OCI-LY3 (cell line): ENCODE measurements at regions not wholly inside any gene's neighbourhood (a gene's known extent, or its start where the extent isn't known, plus 50 kb on each side); places are given as distances from the start of the nearest gene placed in this dataset.

Experiments used
- H2AFZ ChIP-seq: fragments of 200-600, 300-600 bp; shearing (Covaris generic); 2 replicates; pipeline ENCODE4 v1.6.0; 2014; ENCODE audit warnings: antibody characterized with exemption, low read depth, low read length
- H3K27ac ChIP-seq: fragments of 200-600, 300-600 bp; sonication (generic); 2 replicates; pipeline ENCODE4 v1.5.1; 2014; ENCODE audit warnings: mild to moderate bottlenecking, low read length, moderate library complexity, mixed read lengths
- H3K27me3 ChIP-seq: fragments of 200-600, 300-600 bp; sonication (generic); 2 replicates; pipeline ENCODE4 v1.6.1; 2014; ENCODE audit warnings: low read depth, low read length, mixed read lengths
- H3K36me3 ChIP-seq: fragments of 200-600, 300-600 bp; sonication (generic); replicated peaks from 2 replicates; pipeline ENCODE3; 2014; ENCODE audit warnings: low read depth, low read length, mixed read lengths
- H3K4me1 ChIP-seq: fragments of 300-600, 200-600 bp; sonication (generic); 2 replicates; pipeline ENCODE4 v1.6.1; 2014; ENCODE audit warnings: low read length, mixed read lengths
- H3K4me2 ChIP-seq: fragments of 200-600, 300-600 bp; sonication (generic); 2 replicates; pipeline ENCODE4 v1.6.1; 2014; ENCODE audit warnings: low read length, mixed read lengths
- H3K4me3 ChIP-seq: fragments of 300-600, 200-600 bp; sonication (generic); 2 replicates; pipeline ENCODE4 v1.5.1; 2014; ENCODE audit warnings: antibody characterized with exemption, mild to moderate bottlenecking, low read length, moderate library complexity
- H3K79me2 ChIP-seq: fragments of 300-600, 200-600 bp; shearing (Covaris generic); 2 replicates; pipeline ENCODE4 v1.6.1; 2014; ENCODE audit warnings: mild to moderate bottlenecking, low read length, mixed read lengths
- H3K9ac ChIP-seq: fragments of 300-600, 200-600 bp; shearing (Covaris generic); 2 replicates; pipeline ENCODE4 v1.6.0; 2014; ENCODE audit warnings: mild to moderate bottlenecking, low read length, moderate library complexity
- H3K9me3 ChIP-seq: fragments of 200-600, 300-600 bp; shearing (Covaris generic); 2 replicates; pipeline ENCODE4 v1.6.1; 2014; ENCODE audit warnings: low read length, mixed read lengths; ENCODE audit not compliant: insufficient read depth
- H4K20me1 ChIP-seq: fragments of 200-600, 300-600 bp; sonication (generic); 2 replicates; pipeline ENCODE4 v1.6.1; 2016; ENCODE audit warnings: low read length, mixed read lengths; ENCODE audit not compliant: insufficient read depth
- CTCF ChIP-seq: fragments of 200-600, 300-600 bp; sonication (generic); IDR thresholded peaks from 2 replicates; pipeline ENCODE4 v1.5.1; 2014; ENCODE audit warnings: antibody characterized with exemption, low read length, low read depth
- EZH2phosphoT487 ChIP-seq: fragments of 200-600 bp; shearing (Covaris generic); IDR thresholded peaks from 2 replicates; pipeline ENCODE4 v1.6.1; 2018; ENCODE audit warnings: antibody characterized with exemption, mixed run types, low read depth

GRCh38 chr17:45688353-45688752 is 95.8 kb upstream of the CRHR1 start:
- Histone ChIP-seq H3K27me3 (peaks cover 23% of the 10 kb centered on the region), H2AFZ (no peak overlapping the region), H4K20me1 (no peaks in the 10 kb centered on the region), H3K36me3 (no peaks in the 10 kb centered on the region), H3K27ac (no peak overlapping the region), H3K4me2 (no peak overlapping the region), H3K9me3 (no peaks in the 10 kb centered on the region), H3K4me1 (no peaks in the 10 kb centered on the region), H3K9ac (no peak overlapping the region), H3K4me3 (no peak overlapping the region), H3K79me2 (no peaks in the 10 kb centered on the region)
- no peak for TF ChIP-seq EZH2phosphoT487
- no peak for TF ChIP-seq CTCF

GRCh38 chr17:45688820-45689219 is 95.3 kb upstream of the CRHR1 start:
- H3K9ac ChIP-seq, result no peak overlapping the region
- H4K20me1 ChIP-seq, result no peaks in the 10 kb centered on the region
- no peak for TF ChIP-seq CTCF
- no peak for TF ChIP-seq EZH2phosphoT487
- H3K4me2 ChIP-seq, result no peak overlapping the region
- no peaks in the 10 kb centered on the region for H3K9me3 ChIP-seq
- H3K36me3 ChIP-seq, result no peaks in the 10 kb centered on the region
- no peaks in the 10 kb centered on the region for H3K79me2 ChIP-seq
- H3K27ac ChIP-seq, result no peak overlapping the region
- peaks cover 28% of the 10 kb centered on the region for H3K27me3 ChIP-seq
- no peak overlapping the region for H3K4me3 ChIP-seq
- no peak overlapping the region for H2AFZ ChIP-seq
- H3K4me1 ChIP-seq, result no peaks in the 10 kb centered on the region

GRCh38 chr17:45689451-45689850 is 94.7 kb upstream of the CRHR1 start:
- TF ChIP-seq CTCF (no peak), EZH2phosphoT487 (no peak)
- Histone ChIP-seq H3K4me1 (no peaks in the 10 kb centered on the region), H4K20me1 (no peaks in the 10 kb centered on the region), H3K4me2 (no peak overlapping the region), H2AFZ (no peak overlapping the region), H3K27me3 (peaks cover 33% of the 10 kb centered on the region), H3K4me3 (no peak overlapping the region), H3K9ac (no peak overlapping the region), H3K36me3 (no peaks in the 10 kb centered on the region), H3K79me2 (no peaks in the 10 kb centered on the region), H3K9me3 (no peaks in the 10 kb centered on the region), H3K27ac (no peak overlapping the region)

DNA sequence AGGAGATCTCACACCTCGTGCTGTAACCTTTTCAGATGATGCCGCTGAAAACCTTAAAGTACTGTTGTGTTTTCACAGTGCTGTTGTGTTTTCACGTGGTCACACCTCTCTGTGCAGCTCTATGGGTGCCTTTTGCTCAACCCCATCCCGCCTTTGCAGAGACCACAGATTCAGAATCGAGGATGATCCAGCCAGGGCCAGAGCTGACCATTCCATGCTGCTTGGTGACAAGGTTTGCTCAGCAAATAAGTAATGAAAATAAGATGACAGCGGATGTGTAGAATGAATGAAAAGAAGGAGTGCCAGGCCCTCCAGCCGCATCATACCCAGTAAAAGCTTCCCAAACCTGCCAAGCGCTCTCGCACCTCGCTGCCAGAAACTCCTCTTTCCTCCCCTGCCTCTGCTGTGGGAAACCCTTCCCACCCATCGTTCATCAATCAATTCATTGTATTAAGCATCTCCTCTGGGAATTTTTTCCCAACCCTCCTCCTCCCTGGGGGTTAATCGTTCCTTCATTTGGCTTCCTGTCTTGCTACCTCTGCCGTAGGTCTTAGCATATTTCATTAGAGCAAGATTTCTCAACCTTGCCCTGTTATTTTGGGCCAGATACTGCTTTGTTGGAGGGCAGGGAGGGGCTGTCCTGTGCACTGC is 93.4 kb upstream of the CRHR1 start:
- Histone ChIP-seq H3K4me1 (no peaks in the 10 kb centered on the region), H2AFZ (no peak overlapping the region), H3K4me2 (no peak overlapping the region), H4K20me1 (no peaks in the 10 kb centered on the region), H3K27me3 (peaks cover 34% of the 10 kb centered on the region), H3K4me3 (no peak overlapping the region), H3K36me3 (no peaks in the 10 kb centered on the region), H3K9me3 (no peaks in the 10 kb centered on the region), H3K79me2 (no peaks in the 10 kb centered on the region), H3K9ac (no peak overlapping the region), H3K27ac (no peak overlapping the region)
- no peak for TF ChIP-seq EZH2phosphoT487
- no peak for TF ChIP-seq CTCF
